CD4-positive, alpha-beta T cell treated with Interleukin-4 for 4 hours (primary cell): ENCODE measurements at regions not wholly inside any gene's neighbourhood (a gene's known extent, or its start where the extent isn't known, plus 50 kb on each side); places are given as distances from the start of the nearest gene placed in this dataset.
"Not testable (repeated sequence)": the region's sequence is repeated elsewhere in the genome, so short reads cannot be mapped to it uniquely, and the experiment has no call there.

Experiments
- DNase-seq: peaks from one replicate; pipeline ENCODE4 v3.0.0-alpha.2; 2020

- no peak for DNase-seq
Measured at GRCh38 chr3:13245615-13245978, 172.4 kb upstream of the IQSEC1 start.

- no peak for DNase-seq
Measured at GRCh38 chr3:13243586-13243985, 170.4 kb upstream of the IQSEC1 start.

GRCh38 chr3:13242364-13242737, 169.1 kb upstream of the IQSEC1 start:
- DNase-seq = no peak

- no peak for DNase-seq
Measured at GRCh38 chr3:13241621-13242363, 168.6 kb upstream of the IQSEC1 start.

- DNase-seq = no peak
Measured at GRCh38 chr3:13240928-13241618, 167.8 kb upstream of the IQSEC1 start.

GRCh38 chr3:13239467-13239760, 166.2 kb upstream of the IQSEC1 start:
- DNase-seq = no peak

- DNase-seq = no peak
Measured at GRCh38 chr3:13238687-13239466, 165.6 kb upstream of the IQSEC1 start.

- DNase-seq = no peak
Measured at GRCh38 chr3:13237776-13238490, 164.7 kb upstream of the IQSEC1 start.

- DNase-seq = no peak
Measured at GRCh38 chr3:13236557-13237173, 163.4 kb upstream of the IQSEC1 start.

- DNase-seq = no peak
Measured at GRCh38 chr3:13235897-13236296, 162.7 kb upstream of the IQSEC1 start.

- peak; percentile 9 for DNase-seq
Measured at GRCh38 chr3:13235079-13235478, 161.8 kb upstream of the IQSEC1 start.

GRCh38 chr3:13234666-13235065, 161.4 kb upstream of the IQSEC1 start:
- DNase-seq = no peak

GRCh38 chr3:13233487-13234485, 160.6 kb upstream of the IQSEC1 start:
- DNase-seq = peak; percentile 29

GRCh38 chr3:13231781-13232666, 158.8 kb upstream of the IQSEC1 start:
- DNase-seq = no peak

- DNase-seq = no peak
Measured at GRCh38 chr3:13229273-13229949, 156.2 kb upstream of the IQSEC1 start.

GRCh38 chr3:13228584-13228983, 155.4 kb upstream of the IQSEC1 start:
- no peak for DNase-seq

- DNase-seq = not testable (repeated sequence)
Measured at GRCh38 chr3:13228169-13228568, 154.9 kb upstream of the IQSEC1 start.

- no peak for DNase-seq
Measured at GRCh38 chr3:13227315-13228165, 154.3 kb upstream of the IQSEC1 start.

- DNase-seq = no peak
Measured at GRCh38 chr3:13224967-13225366, 151.7 kb upstream of the IQSEC1 start.
